VCaP (cell line): ENCODE measurements at regions not wholly inside any gene's neighbourhood (a gene's known extent, or its start where the extent isn't known, plus 50 kb on each side); places are given as distances from the start of the nearest gene placed in this dataset.
"Not testable (repeated sequence)": the region's sequence is repeated elsewhere in the genome, so short reads cannot be mapped to it uniquely, and the experiment has no call there.

Experiments
- H3K27ac ChIP-seq: fragments of 450-650 bp; 2 replicates; pipeline ENCODE4 v1.5.1; 2017
- CTCF ChIP-seq: fragments of 450-650 bp; conservative IDR thresholded peaks from 2 replicates; pipeline ENCODE4 v1.5.1; 2017; ENCODE audit warnings: mild to moderate bottlenecking, moderate library complexity

GRCh38 chr2:189231719-189232323, 52.3 kb upstream of the COL5A2 start:
- TF ChIP-seq CTCF: no peak
- no peak overlapping the region for H3K27ac ChIP-seq

GRCh38 chr2:189232759-189233406, 53.3 kb upstream of the COL5A2 start:
- no peak for TF ChIP-seq CTCF
- H3K27ac ChIP-seq: no peak overlapping the region

- H3K27ac ChIP-seq: no peak overlapping the region
Observed at GRCh38 chr2:189233527-189233926, 54.0 kb upstream of the COL5A2 start.

GRCh38 chr2:189234991-189235390, 55.4 kb upstream of the COL5A2 start:
- no peak for TF ChIP-seq CTCF
- no peak overlapping the region for H3K27ac ChIP-seq

More at GRCh38 chr2:189233527-189233926, 54.0 kb upstream of the COL5A2 start:
- TF ChIP-seq CTCF: no peak

GRCh38 chr2:189236066-189236465, 56.5 kb upstream of the COL5A2 start:
- no peak for TF ChIP-seq CTCF
- no peak overlapping the region for H3K27ac ChIP-seq

- TF ChIP-seq CTCF: no peak
- H3K27ac ChIP-seq: no peak overlapping the region
Observed at GRCh38 chr2:189238903-189239302, 59.3 kb upstream of the COL5A2 start.

GRCh38 chr2:189243843-189244242, 64.3 kb upstream of the COL5A2 start:
- not testable (repeated sequence) for H3K27ac ChIP-seq

- no peak for TF ChIP-seq CTCF
Observed at GRCh38 chr2:189247276-189247675, 67.7 kb upstream of the COL5A2 start.

More at GRCh38 chr2:189247276-189247675, 67.7 kb upstream of the COL5A2 start:
- H3K27ac ChIP-seq: no peak overlapping the region
